NCI-H1092 treated with DMSO at 0.1 percent for 48 hours (cell line): ENCODE measurements at regions not wholly inside any gene's neighbourhood (a gene's known extent, or its start where the extent isn't known, plus 50 kb on each side); places are given as distances from the start of the nearest gene placed in this dataset.
A peak's percentile ranks its signal among the peaks of the same experiment; 100 is the strongest.
"Not testable (repeated sequence)": the region's sequence is repeated elsewhere in the genome, so short reads cannot be mapped to it uniquely, and the experiment has no call there.

Experiments used
- DNase-seq: peaks from one replicate; lab custom pipeline; 2025; lab: John Stamatoyannopoulos, UW

DNA sequence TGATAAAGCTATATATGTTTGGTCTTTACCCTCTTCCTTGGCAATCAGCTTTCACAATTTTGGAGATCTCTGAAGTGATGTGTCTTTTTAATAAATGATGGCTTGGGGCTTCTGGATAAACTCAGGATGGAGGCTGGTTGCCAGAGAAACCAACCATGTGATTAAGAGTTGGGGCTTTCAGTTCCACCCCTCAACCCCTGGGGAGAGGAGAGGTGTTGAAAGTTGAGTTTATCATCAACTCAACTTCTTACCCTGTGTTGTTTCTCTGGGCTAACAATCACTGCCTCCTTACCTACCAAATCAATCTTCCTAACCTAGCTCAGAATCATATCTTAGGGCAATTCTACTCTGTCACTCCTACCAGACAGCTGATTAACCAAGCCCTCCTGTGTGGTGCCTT is 735.8 kb downstream of the ZPLD1 start:
- no peak for DNase-seq

DNA sequence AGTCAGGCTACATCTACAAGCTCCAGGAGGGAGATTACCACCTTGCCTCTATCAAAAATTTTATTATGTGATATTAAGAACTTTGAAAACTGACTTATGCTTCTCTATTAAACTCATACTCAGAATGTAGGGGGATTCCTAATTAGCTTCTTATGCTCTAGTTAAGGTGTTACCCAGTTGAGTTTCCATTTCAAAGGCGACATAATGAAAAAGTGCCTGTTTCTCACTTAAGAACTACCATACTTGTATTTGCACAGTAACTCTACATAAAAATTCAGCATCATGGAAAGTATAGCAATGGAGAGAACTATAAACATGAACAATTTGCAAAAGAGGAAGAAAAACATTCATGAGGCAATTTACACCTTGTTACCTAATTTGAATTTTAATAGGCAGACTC is 739.1 kb downstream of the ZPLD1 start:
- no peak for DNase-seq

GRCh38 chr3:103181160-103181559 is 746.3 kb downstream of the ZPLD1 start:
- DNase-seq: no peak

DNA sequence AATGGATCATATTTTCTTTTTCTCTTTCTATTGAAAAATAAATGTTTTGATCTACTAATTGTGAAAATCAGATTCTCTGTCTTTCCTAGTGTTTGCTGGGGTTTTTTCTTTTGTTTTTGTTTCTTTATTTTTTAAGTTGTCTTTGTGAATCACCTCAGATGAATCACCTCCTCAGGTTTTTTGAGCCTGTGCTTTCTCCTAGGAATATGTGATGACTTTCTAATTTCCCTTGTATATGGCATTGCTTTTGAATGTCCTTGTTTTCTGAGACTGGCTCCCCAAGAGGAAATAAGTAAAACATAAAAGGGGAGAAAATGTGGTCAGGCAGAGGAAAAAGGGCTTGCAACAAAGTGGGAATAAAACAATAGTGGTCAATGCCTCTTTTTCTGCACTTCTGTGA is 750.0 kb downstream of the ZPLD1 start:
- DNase-seq: no peak

GRCh38 chr3:103189941-103190340 is 755.1 kb downstream of the ZPLD1 start:
- no peak for DNase-seq

- DNase-seq: no peak
Observed at GRCh38 chr3:103195216-103195615, 760.4 kb downstream of the ZPLD1 start.

GRCh38 chr3:103203441-103203840 is 768.6 kb downstream of the ZPLD1 start:
- no peak for DNase-seq

GRCh38 chr3:103210583-103210982 is 775.8 kb downstream of the ZPLD1 start:
- DNase-seq: no peak

DNA sequence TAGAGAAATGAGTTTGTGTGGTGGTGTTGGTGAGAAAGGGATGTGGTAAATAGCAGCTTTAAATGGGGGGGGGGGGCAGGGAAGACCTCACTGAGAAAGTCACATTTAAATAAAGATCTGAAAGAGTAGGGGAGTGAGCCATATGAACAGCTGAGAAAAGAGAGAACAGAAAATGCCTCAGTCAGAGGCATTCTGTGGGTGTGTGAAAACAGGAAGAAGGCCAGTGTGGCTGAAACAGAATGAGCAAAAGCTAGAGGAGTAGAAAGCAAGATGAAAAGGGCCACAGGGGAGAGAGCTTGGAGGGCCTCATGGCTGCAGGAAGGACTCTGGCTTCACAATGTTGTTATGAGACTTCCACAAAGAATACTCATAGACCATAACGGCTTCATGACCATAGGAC is 783.3 kb downstream of the ZPLD1 start:
- no peak for DNase-seq

GRCh38 chr3:103218793-103219192 is 784.0 kb downstream of the ZPLD1 start:
- DNase-seq: no peak

DNA sequence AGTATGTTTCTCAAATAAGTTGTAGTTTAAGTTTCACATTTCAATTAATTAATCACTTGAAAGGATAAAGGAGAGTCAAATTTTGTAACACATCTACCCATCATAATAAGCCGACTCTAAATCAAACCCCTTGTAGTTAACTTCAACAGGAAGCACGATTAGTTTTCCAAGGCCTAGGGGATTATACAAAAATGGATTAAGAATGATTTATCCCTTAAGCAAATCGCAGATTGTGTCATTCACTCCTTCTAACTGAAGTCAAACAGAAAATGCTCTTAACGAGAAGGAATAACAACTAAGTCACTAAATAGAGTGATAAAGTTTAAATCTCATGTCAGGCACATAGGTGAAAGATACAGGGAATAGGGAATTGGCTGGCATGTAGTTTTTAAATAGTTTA is 792.8 kb downstream of the ZPLD1 start:
- DNase-seq: no peak

- DNase-seq: no peak
Observed at GRCh38 chr3:103247459-103247858, 812.6 kb downstream of the ZPLD1 start.

GRCh38 chr3:103254827-103255226 is 820.0 kb downstream of the ZPLD1 start:
- DNase-seq: not testable (repeated sequence)

DNA sequence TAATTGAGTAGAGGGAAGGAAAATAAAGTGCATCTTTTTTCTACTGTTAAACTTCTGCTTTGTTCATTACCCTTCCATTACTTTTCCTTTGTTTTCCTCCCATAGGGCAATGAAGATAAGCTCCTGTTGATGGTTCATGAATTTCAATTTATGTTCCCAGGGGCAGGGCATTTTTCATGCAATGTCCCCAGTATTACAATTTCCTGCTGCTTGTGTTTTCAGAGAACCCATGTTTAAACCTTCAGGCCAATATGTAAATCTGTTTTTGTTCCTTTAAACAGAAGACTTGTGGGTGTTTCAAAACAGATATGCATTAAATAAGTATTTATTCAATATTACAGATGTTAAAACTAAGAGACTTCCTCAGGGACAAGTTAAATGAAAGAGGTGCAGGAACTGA is 834.5 kb downstream of the ZPLD1 start:
- no peak for DNase-seq

GRCh38 chr3:103271575-103271974 is 836.8 kb downstream of the ZPLD1 start:
- DNase-seq: no peak

- peak; percentile 1 for DNase-seq
Observed at GRCh38 chr3:103295974-103296570, 861.3 kb downstream of the ZPLD1 start.

- not testable (repeated sequence) for DNase-seq
Observed at GRCh38 chr3:103297502-103297901, 862.7 kb downstream of the ZPLD1 start.

DNA sequence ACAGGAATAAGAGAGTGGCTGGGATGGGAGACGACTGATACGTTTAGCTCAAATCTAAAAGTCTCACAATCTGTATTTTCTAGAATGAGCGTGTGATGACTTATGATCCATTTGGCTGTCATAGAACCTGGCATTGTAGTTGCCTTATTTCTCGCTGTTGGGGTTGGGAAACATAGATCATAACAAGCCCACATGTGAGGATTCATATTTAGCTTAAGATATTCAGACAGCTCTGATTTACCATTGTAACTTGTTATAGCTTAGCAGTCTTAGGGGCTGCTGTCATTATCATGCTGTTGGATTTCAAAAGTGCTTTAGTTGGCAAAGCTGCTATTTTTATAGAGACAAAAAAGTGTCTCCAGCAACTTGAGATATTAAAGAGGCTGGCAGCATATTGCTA is 871.3 kb downstream of the ZPLD1 start:
- no peak for DNase-seq

- no peak for DNase-seq
Observed at GRCh38 chr3:103308921-103309320, 874.1 kb downstream of the ZPLD1 start.

- DNase-seq: no peak
Observed at GRCh38 chr3:103319912-103320311, 885.1 kb downstream of the ZPLD1 start.

- DNase-seq: no peak
Observed at GRCh38 chr3:103337179-103337845, 902.5 kb downstream of the ZPLD1 start.

- no peak for DNase-seq
Observed at GRCh38 chr3:103341078-103341606, 906.3 kb downstream of the ZPLD1 start.

DNA sequence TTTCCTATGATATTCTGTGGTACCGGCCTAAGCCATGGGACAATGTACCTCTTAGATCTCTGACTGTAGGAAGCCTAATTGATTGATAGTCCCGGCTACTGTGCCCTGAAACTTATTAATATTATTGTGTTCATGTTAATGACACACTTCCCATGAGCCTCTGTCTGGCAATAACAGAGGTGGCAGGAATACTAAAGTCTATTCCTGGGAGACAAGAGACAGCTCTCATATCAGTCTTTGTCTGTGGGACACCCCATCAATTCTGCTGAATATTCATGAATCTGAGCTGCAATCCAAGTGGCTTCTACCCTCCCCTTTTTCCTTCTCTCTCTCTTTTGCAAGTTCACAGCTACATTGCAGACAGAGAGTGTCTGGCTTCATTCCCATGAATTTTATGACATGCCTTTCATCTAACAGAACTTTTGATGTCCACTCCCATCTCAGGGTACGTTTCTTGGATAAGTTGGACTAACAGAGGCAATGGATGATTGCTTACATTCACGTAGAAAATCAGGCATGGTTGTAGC is 907.5 kb downstream of the ZPLD1 start:
- no peak for DNase-seq

DNA sequence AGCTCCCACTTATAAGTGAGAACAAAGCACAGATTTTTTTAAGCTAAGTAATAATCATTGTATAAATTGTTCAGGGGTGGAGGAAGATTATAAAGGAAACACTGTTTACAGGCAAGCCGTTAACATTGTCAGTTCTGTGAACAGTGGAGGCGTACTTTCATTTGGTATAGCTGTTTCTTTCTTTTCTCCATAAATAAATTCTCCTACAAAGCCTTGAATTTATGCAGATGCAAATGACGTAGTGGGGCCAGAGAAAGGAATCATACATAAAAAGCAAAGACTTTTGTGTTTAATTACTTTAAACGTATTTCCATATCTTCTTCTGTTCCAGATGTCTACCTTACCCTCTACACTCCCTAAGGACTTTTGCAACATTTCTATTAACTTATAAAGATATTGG is 914.9 kb downstream of the ZPLD1 start:
- DNase-seq: no peak
